ENCODE measurements at regions not wholly inside any gene's neighbourhood (a gene's known extent, or its start where the extent isn't known, plus 50 kb on each side); places are given as distances from the start of the nearest gene placed in this dataset.

DNA sequence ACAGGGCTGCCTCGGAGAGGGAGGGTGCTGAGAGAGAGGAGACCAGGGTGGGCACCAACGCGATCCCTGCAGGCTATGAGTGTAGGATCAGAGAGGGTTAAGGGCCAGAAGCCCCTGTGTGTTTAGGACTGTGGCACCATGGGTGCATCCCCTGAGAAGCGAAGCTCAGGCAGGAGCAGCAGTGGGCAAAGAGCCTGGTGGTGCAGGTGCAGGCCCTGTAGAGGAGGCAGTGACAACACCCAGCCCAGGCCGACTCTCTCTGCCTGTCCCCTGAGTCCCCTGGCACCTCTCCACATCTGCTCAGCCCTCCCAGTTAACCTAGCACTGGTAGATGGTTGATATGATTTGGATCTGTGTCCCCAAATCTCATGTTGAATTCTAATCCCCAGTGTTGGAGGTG lies 139.8 kb downstream of the RNF152 start:
- ChIA-PET RAD21 (ENCODE audit: low non-redundant PET in 1 of 2, low total read pairs in 2 of 2, uncharacterized antibody in 2 of 2, unreplicated experiment in 2 of 2) (no interaction called here), POLR2A (no interaction called here), CTCF (no interaction called here)
- Histone ChIP-seq H3K27ac (ENCODE audit: low read depth, low read length) (no peak overlapping the region), H3K79me2 (ENCODE audit: insufficient read depth, low read length) (no peaks in the 10 kb centered on the region), H4K20me1 (ENCODE audit: insufficient read depth) (no peaks in the 10 kb centered on the region), H3K4me1 (ENCODE audit: control insufficient read depth in 1 of 2, insufficient read depth in 2 of 2, low read length in 2 of 2) (no peaks in the 10 kb centered on the region), H3K9ac (ENCODE audit: low read length) (no peak overlapping the region), H3K4me3 (replicated peaks in 1 of 2; ENCODE audit: low read depth in 1 of 2, low read length in 2 of 2) (no peak overlapping the region), H3K9me2 (ENCODE audit: insufficient read depth) (no peaks in the 10 kb centered on the region), H3K4me2 (ENCODE audit: low read length) (no peak overlapping the region), H3K27me3 (ENCODE audit: insufficient read depth, low read length) (0 out of 2 replicates have a peak, but pooled peaks cover 3% of the 10 kb centered on the region), H3K9me3 (ENCODE audit: control insufficient read depth in 1 of 2, insufficient read depth in 1 of 2, low read depth in 1 of 2, low read length in 2 of 2) (no peaks in the 10 kb centered on the region), H3K36me3 (ENCODE audit: control insufficient read depth in 1 of 2, insufficient read depth in 2 of 2, low read length in 2 of 2) (no peaks in the 10 kb centered on the region), H2AFZ (ENCODE audit: low read depth, low read length, poor library complexity, severe bottlenecking) (no peak overlapping the region)
- TF ChIP-seq, protein P1, sequence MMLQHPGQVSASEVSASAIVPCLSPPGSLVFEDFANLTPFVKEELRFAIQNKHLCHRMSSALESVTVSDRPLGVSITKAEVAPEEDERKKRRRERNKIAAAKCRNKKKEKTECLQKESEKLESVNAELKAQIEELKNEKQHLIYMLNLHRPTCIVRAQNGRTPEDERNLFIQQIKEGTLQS (IDR thresholded peaks at IDR 0.05): no peak
- TF ChIP-seq SIN3A (IDR thresholded peaks at IDR 0.05; ENCODE audit: low read depth) (no peak), ZNF274 (IDR thresholded peaks at IDR 0.05; ENCODE audit: low read depth, low read length) (no peak), POLR2A (IDR thresholded peaks at IDR 0.05; ENCODE audit: borderline replicate concordance, extremely low read depth, insufficient read depth, insufficient read length) (no peak), ZFX (IDR thresholded peaks at IDR 0.05) (no peak), SP1 (IDR thresholded peaks at IDR 0.05; ENCODE audit: low read depth) (no peak), EGR1 (IDR thresholded peaks at IDR 0.05; ENCODE audit: low read depth) (no peak), FOSL1 (IDR thresholded peaks at IDR 0.05; ENCODE audit: low read depth) (no peak), EZH2 (IDR thresholded peaks at IDR 0.05) (no peak), POLR2AphosphoS5 (IDR thresholded peaks at IDR 0.05; ENCODE audit: low read depth, low read length) (no peak), YY1 (IDR thresholded peaks at IDR 0.05; ENCODE audit: extremely low read depth, insufficient replicate concordance, low read depth, low read length) (no peak), ELF1 (IDR thresholded peaks at IDR 0.05; ENCODE audit: borderline replicate concordance, low read depth) (no peak), EZH2phosphoT487 (IDR thresholded peaks at IDR 0.05; ENCODE audit: borderline replicate concordance) (no peak), CBX3 (IDR thresholded peaks at IDR 0.05; ENCODE audit: low read depth) (no peak), CEBPB (IDR thresholded peaks at IDR 0.05; ENCODE audit: low read depth) (no peak), JUND (IDR thresholded peaks at IDR 0.05) (no peak)
- TF ChIP-seq, protein P2, sequence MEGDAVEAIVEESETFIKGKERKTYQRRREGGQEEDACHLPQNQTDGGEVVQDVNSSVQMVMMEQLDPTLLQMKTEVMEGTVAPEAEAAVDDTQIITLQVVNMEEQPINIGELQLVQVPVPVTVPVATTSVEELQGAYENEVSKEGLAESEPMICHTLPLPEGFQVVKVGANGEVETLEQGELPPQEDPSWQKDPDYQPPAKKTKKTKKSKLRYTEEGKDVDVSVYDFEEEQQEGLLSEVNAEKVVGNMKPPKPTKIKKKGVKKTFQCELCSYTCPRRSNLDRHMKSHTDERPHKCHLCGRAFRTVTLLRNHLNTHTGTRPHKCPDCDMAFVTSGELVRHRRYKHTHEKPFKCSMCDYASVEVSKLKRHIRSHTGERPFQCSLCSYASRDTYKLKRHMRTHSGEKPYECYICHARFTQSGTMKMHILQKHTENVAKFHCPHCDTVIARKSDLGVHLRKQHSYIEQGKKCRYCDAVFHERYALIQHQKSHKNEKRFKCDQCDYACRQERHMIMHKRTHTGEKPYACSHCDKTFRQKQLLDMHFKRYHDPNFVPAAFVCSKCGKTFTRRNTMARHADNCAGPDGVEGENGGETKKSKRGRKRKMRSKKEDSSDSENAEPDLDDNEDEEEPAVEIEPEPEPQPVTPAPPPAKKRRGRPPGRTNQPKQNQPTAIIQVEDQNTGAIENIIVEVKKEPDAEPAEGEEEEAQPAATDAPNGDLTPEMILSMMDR (IDR thresholded peaks at IDR 0.05 in 2 of 3, conservative IDR thresholded peaks at IDR 0.05 in 1 of 3; ENCODE audit: borderline replicate concordance in 1 of 3, insufficient read depth in 1 of 3, low read depth in 2 of 3, low read length in 2 of 3): no peak
- TF ChIP-seq, protein P3, sequence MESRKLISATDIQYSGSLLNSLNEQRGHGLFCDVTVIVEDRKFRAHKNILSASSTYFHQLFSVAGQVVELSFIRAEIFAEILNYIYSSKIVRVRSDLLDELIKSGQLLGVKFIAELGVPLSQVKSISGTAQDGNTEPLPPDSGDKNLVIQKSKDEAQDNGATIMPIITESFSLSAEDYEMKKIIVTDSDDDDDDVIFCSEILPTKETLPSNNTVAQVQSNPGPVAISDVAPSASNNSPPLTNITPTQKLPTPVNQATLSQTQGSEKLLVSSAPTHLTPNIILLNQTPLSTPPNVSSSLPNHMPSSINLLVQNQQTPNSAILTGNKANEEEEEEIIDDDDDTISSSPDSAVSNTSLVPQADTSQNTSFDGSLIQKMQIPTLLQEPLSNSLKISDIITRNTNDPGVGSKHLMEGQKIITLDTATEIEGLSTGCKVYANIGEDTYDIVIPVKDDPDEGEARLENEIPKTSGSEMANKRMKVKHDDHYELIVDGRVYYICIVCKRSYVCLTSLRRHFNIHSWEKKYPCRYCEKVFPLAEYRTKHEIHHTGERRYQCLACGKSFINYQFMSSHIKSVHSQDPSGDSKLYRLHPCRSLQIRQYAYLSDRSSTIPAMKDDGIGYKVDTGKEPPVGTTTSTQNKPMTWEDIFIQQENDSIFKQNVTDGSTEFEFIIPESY (IDR thresholded peaks at IDR 0.05; ENCODE audit: extremely low read depth, insufficient replicate concordance, low read length): no peak
- TF ChIP-seq, protein P4, sequence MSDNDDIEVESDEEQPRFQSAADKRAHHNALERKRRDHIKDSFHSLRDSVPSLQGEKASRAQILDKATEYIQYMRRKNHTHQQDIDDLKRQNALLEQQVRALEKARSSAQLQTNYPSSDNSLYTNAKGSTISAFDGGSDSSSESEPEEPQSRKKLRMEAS (IDR thresholded peaks at IDR 0.05): no peak
- DNase-seq (ENCODE audit: low read depth, low spot score) (no peak), ATAC-seq (no peak)
- no TSS peak for BruUV-seq (replicated peaks)
- intact Hi-C loops (cut with micrococcal nuclease): no loop called here

All from HCT116 (cell line).